ENCODE measurements at regions not wholly inside any gene's neighbourhood (a gene's known extent, or its start where the extent isn't known, plus 50 kb on each side); places are given as distances from the start of the nearest gene placed in this dataset.

- BruUV-seq (replicated peaks) = no TSS peak
- intact Hi-C loops (cut with micrococcal nuclease; ENCODE audit: unreplicated experiment) = no loop called here
- DNase-seq (ENCODE audit: low read depth, low spot score) (no peak), ATAC-seq (no peak)
- Histone ChIP-seq H3K27ac (ENCODE audit: low read length) (no peak overlapping the region), H3K36me3 (ENCODE audit: control insufficient read depth, insufficient read depth, low read length) (no peaks in the 10 kb centered on the region; the same call in 1 of the 2 replicates), H3K4me3 (ENCODE audit: low read depth in 2 of 2, low read length in 2 of 2) (no peak overlapping the region), H3K4me1 (ENCODE audit: control insufficient read depth, insufficient read depth, low read length) (no peaks in the 10 kb centered on the region), H3K27me3 (ENCODE audit: control insufficient read depth, insufficient read depth, low read length) (no peaks in the 10 kb centered on the region), H3K9me3 (ENCODE audit: control insufficient read depth, insufficient read depth, low read depth, low read length) (0 out of 2 replicates have a peak, but pooled peaks cover 3% of the 10 kb centered on the region)
- CTCF ChIA-PET = no interaction called here
- POLR2A ChIA-PET = no interaction called here
- in situ Hi-C loops (cut with HindIII; ENCODE audit: low pct_unique_long_range_greater_than_20kb, low sequenced_read_pairs) = no loop called here
- TF ChIP-seq TCF7L2 (IDR thresholded peaks at IDR 0.05; ENCODE audit: low read depth, low read length) (no peak), REST (IDR thresholded peaks at IDR 0.05; ENCODE audit: insufficient read depth in 1 of 2, low read depth in 2 of 2, low read length in 1 of 2) (no peak), POLR2AphosphoS5 (IDR thresholded peaks at IDR 0.05; ENCODE audit: low read depth, low read length) (no peak), CTCF (IDR thresholded peaks at IDR 0.05) (no peak), SIN3A (IDR thresholded peaks at IDR 0.05; ENCODE audit: borderline replicate concordance, insufficient read depth, low read depth, low read length) (no peak)
Measured at GRCh38 chr1:208896768-208897167, 652.6 kb upstream of the PLXNA2 start.

GRCh38 chr1:208899438-208899837, 655.3 kb upstream of the PLXNA2 start:
- Histone ChIP-seq H3K27me3 (ENCODE audit: control insufficient read depth, insufficient read depth, low read length) (no peaks in the 10 kb centered on the region), H3K27ac (ENCODE audit: low read length) (no peak overlapping the region), H3K36me3 (ENCODE audit: control insufficient read depth, insufficient read depth, low read length) (no peaks in the 10 kb centered on the region; the same call in 1 of the 2 replicates), H3K4me3 (ENCODE audit: low read depth in 2 of 2, low read length in 2 of 2) (no peak overlapping the region), H3K4me1 (ENCODE audit: control insufficient read depth, insufficient read depth, low read length) (no peaks in the 10 kb centered on the region), H3K9me3 (ENCODE audit: control insufficient read depth, insufficient read depth, low read depth, low read length) (0 out of 2 replicates have a peak, but pooled peaks cover 3% of the 10 kb centered on the region)
- BruUV-seq (replicated peaks) = no TSS peak
- ATAC-seq = no peak
- in situ Hi-C loops (cut with HindIII; ENCODE audit: low pct_unique_long_range_greater_than_20kb, low sequenced_read_pairs) = no loop called here
- DNase-seq (ENCODE audit: low read depth, low spot score) = no peak
- TF ChIP-seq POLR2AphosphoS5 (IDR thresholded peaks at IDR 0.05; ENCODE audit: low read depth, low read length) (no peak), SIN3A (IDR thresholded peaks at IDR 0.05; ENCODE audit: borderline replicate concordance, insufficient read depth, low read depth, low read length) (no peak), REST (IDR thresholded peaks at IDR 0.05; ENCODE audit: insufficient read depth in 1 of 2, low read depth in 2 of 2, low read length in 1 of 2) (no peak), CTCF (IDR thresholded peaks at IDR 0.05) (no peak), TCF7L2 (IDR thresholded peaks at IDR 0.05; ENCODE audit: low read depth, low read length) (no peak)
- POLR2A ChIA-PET = no interaction called here
- intact Hi-C loops (cut with micrococcal nuclease; ENCODE audit: unreplicated experiment) = no loop called here
- CTCF ChIA-PET = no interaction called here
